ENCODE measurements at regions not wholly inside any gene's neighbourhood (a gene's known extent, or its start where the extent isn't known, plus 50 kb on each side); places are given as distances from the start of the nearest gene placed in this dataset.
"Not testable (repeated sequence)": the region's sequence is repeated elsewhere in the genome, so short reads cannot be mapped to it uniquely, and the experiment has no call there.

- Histone ChIP-seq H3K4me3 (ENCODE audit: low read depth, low read length) (no peak overlapping the region), H3K36me3 (ENCODE audit: insufficient read depth) (no peaks in the 10 kb centered on the region), H3K4me1 (ENCODE audit: insufficient read depth) (no peaks in the 10 kb centered on the region), H3K27ac (ENCODE audit: low read depth) (no peak overlapping the region)
- DNase-seq (ENCODE audit: extremely low spot score): no peak
Observed at GRCh38 chr4:84341559-84341958, 157.5 kb downstream of the NKX6-1 start.

DNA sequence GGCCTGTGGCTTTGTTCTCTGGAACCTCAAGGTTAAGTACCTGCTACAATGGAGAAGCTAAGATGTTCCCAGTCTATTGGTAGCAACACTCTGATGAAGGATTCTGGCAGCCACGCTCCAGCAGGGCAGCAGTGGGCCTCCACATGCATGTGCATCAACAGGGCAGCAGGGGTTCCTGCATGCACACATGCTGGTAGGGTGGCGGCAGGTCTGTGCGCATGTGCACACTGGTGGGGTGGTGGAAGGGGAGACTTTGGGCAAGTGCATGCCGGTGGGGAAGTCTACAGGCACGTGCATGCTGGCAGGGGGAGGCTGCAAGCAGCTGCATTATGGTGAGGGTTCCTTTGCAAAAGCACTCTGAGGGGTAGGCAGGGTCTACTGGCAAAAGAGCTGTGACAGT is 160.7 kb downstream of the NKX6-1 start:
- Histone ChIP-seq H3K4me3 (ENCODE audit: low read depth, low read length) (no peak overlapping the region), H3K4me1 (ENCODE audit: insufficient read depth) (no peaks in the 10 kb centered on the region), H3K36me3 (ENCODE audit: insufficient read depth) (no peaks in the 10 kb centered on the region), H3K27ac (ENCODE audit: low read depth) (no peak overlapping the region)
- no peak for DNase-seq (ENCODE audit: extremely low spot score)
- WGBS: 78% methylated on average over 5 of the region's 5 CpGs

- no peak for DNase-seq (ENCODE audit: extremely low spot score)
- Histone ChIP-seq H3K4me1 (ENCODE audit: insufficient read depth) (no peaks in the 10 kb centered on the region), H3K4me3 (ENCODE audit: low read depth, low read length) (no peak overlapping the region), H3K27ac (ENCODE audit: low read depth) (no peak overlapping the region), H3K36me3 (ENCODE audit: insufficient read depth) (no peaks in the 10 kb centered on the region)
- 64% methylated on average over 3 of the region's 3 CpGs for WGBS
Observed at GRCh38 chr4:84336964-84337705, 162.0 kb downstream of the NKX6-1 start.

GRCh38 chr4:84327526-84327925 is 171.6 kb downstream of the NKX6-1 start:
- Histone ChIP-seq H3K36me3 (ENCODE audit: insufficient read depth) (no peaks in the 10 kb centered on the region), H3K4me1 (ENCODE audit: insufficient read depth) (no peaks in the 10 kb centered on the region), H3K4me3 (ENCODE audit: low read depth, low read length) (no peak overlapping the region), H3K27ac (ENCODE audit: low read depth) (no peak overlapping the region)
- DNase-seq (ENCODE audit: extremely low spot score): no peak

GRCh38 chr4:84325625-84326024 is 173.5 kb downstream of the NKX6-1 start:
- H3K36me3 ChIP-seq (ENCODE audit: insufficient read depth): no peaks in the 10 kb centered on the region
- DNase-seq (ENCODE audit: extremely low spot score): no peak
- no peaks in the 10 kb centered on the region for H3K4me1 ChIP-seq (ENCODE audit: insufficient read depth)
- H3K27ac ChIP-seq (ENCODE audit: low read depth): no peak overlapping the region
- 76% methylated on average over 2 of the region's 2 CpGs for WGBS
- no peak overlapping the region for H3K4me3 ChIP-seq (ENCODE audit: low read depth, low read length)

- peak; percentile 31 for DNase-seq (ENCODE audit: extremely low spot score)
- Histone ChIP-seq H3K4me1 (ENCODE audit: insufficient read depth) (no peaks in the 10 kb centered on the region), H3K27ac (ENCODE audit: low read depth) (no peak overlapping the region), H3K4me3 (ENCODE audit: low read depth, low read length) (no peak overlapping the region), H3K36me3 (ENCODE audit: insufficient read depth) (no peaks in the 10 kb centered on the region)
- 37% methylated on average over 16 of the region's 16 CpGs for WGBS
Observed at GRCh38 chr4:84324303-84325245, 174.5 kb downstream of the NKX6-1 start.

GRCh38 chr4:84319124-84319523 is 180.0 kb downstream of the NKX6-1 start:
- no peak for DNase-seq (ENCODE audit: extremely low spot score)
- 47% methylated on average over 4 of the region's 4 CpGs for WGBS
- H3K4me1 ChIP-seq (ENCODE audit: insufficient read depth): no peaks in the 10 kb centered on the region
- H3K36me3 ChIP-seq (ENCODE audit: insufficient read depth): no peaks in the 10 kb centered on the region
- no peak overlapping the region for H3K4me3 ChIP-seq (ENCODE audit: low read depth, low read length)
- H3K27ac ChIP-seq (ENCODE audit: low read depth): no peak overlapping the region

DNA sequence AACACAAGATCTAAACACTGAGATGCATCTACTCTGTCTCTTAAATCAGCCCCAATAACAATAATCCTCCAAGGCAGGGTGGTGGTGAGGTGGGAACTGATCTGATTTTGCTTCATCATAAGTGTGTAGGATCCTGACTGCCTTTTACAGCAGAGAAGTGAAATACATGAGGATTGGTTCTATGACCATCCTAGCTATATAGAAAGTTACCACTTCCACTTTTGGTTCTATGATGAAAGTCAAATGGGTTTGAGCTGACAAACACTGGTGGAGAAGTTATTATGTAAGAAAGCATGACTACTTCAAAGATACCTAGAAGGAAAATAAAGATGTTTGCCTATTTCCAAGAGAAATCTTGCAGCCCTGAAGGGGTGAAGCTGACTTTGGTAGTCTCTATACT is 181.6 kb downstream of the NKX6-1 start:
- no peak for DNase-seq (ENCODE audit: extremely low spot score)
- Histone ChIP-seq H3K4me3 (ENCODE audit: low read depth, low read length) (no peak overlapping the region), H3K36me3 (ENCODE audit: insufficient read depth) (no peaks in the 10 kb centered on the region), H3K27ac (ENCODE audit: low read depth) (no peak overlapping the region), H3K4me1 (ENCODE audit: insufficient read depth) (no peaks in the 10 kb centered on the region)

DNA sequence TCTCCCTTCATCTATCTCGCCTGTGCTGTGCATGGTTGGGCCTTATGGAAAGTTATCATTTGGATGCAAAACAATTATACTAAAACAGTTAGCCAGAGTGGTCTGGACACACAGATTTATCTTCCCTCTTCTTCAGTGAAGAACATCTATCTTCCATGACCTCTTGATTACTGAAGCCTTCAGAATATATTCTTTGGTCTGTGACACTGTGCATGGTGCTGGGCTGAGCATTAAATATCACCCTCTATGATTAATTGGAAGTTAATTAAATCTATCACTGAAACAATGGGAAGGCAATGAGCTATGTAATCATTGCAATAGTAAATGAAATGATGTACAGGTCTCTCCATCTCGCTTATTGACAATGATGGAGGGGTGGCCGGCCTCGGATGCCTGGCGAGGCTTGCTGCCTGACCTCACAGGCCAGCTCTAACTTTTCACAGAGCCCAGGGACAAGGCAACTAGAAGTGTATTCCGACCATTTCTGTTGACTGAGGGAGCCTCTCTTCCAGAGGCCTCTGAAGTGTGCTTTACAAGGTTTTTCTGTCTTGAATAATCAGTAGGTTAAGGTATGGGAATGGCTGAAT is 186.6 kb downstream of the NKX6-1 start:
- 85% methylated on average over 6 of the region's 6 CpGs for WGBS
- DNase-seq (ENCODE audit: extremely low spot score): no peak
- H3K27ac ChIP-seq (ENCODE audit: low read depth): no peak overlapping the region

GRCh38 chr4:84309191-84309590 is 189.9 kb downstream of the NKX6-1 start:
- H3K27ac ChIP-seq (ENCODE audit: low read depth): no peak overlapping the region
- H3K4me3 ChIP-seq (ENCODE audit: low read depth, low read length): no peak overlapping the region
- DNase-seq (ENCODE audit: extremely low spot score): no peak
- WGBS: 85% methylated on average over 3 of the region's 3 CpGs
- H3K36me3 ChIP-seq (ENCODE audit: insufficient read depth): no peaks in the 10 kb centered on the region
- H3K4me1 ChIP-seq (ENCODE audit: insufficient read depth): no peaks in the 10 kb centered on the region

More for the DNA sequence above, 186.6 kb downstream of the NKX6-1 start:
- no peak overlapping the region for H3K4me3 ChIP-seq (ENCODE audit: low read depth, low read length)
- no peaks in the 10 kb centered on the region for H3K36me3 ChIP-seq (ENCODE audit: insufficient read depth)
- no peaks in the 10 kb centered on the region for H3K4me1 ChIP-seq (ENCODE audit: insufficient read depth)

DNA sequence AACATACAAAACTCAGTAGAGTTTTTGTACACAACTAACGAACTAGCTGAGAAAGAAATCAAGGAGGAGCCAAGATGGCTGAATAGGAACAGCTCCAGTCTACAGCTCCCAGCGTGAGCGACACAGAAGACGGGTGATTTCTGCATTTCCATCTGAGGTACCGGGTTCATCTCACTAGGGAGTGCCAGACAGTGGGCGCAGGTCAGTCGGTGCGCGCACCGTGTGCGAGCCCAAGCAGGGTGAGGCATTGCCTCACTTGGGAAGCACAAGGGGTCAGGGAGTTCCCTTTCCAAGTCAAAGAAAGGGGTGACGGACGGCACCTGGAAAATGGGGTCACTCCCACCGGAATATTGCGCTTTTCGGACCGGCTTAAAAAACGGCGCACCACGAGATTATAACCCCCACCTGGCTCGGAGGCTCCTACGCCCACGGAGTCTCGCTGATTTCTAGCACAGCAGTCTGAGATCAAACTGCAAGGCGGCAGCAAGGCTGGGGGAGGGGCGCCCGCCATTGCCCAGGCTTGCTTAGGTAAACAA is 200.3 kb downstream of the NKX6-1 start:
- H3K4me3 ChIP-seq (ENCODE audit: low read depth, low read length); H3K4me1 ChIP-seq (ENCODE audit: insufficient read depth); DNase-seq (ENCODE audit: extremely low spot score); H3K27ac ChIP-seq (ENCODE audit: low read depth); H3K36me3 ChIP-seq (ENCODE audit: insufficient read depth): not testable (repeated sequence)
- 75% methylated on average over 27 of the region's 27 CpGs for WGBS

- Histone ChIP-seq H3K4me3 (ENCODE audit: low read depth, low read length) (no peak overlapping the region), H3K27ac (ENCODE audit: low read depth) (no peak overlapping the region), H3K36me3 (ENCODE audit: insufficient read depth) (no peaks in the 10 kb centered on the region), H3K4me1 (ENCODE audit: insufficient read depth) (no peaks in the 10 kb centered on the region)
- WGBS: 79% methylated on average over 2 of the region's 2 CpGs
- DNase-seq (ENCODE audit: extremely low spot score): no peak
Observed at GRCh38 chr4:84298023-84298718, 200.9 kb downstream of the NKX6-1 start.

- Histone ChIP-seq H3K27ac (ENCODE audit: low read depth) (no peak overlapping the region), H3K4me1 (ENCODE audit: insufficient read depth) (no peaks in the 10 kb centered on the region), H3K36me3 (ENCODE audit: insufficient read depth) (no peaks in the 10 kb centered on the region), H3K4me3 (ENCODE audit: low read depth, low read length) (no peak overlapping the region)
- 41% methylated on average over 2 of the region's 2 CpGs for WGBS
- DNase-seq (ENCODE audit: extremely low spot score): no peak
Observed at GRCh38 chr4:84291969-84292368, 207.1 kb downstream of the NKX6-1 start.
